ENCODE measurements at regions not wholly inside any gene's neighbourhood (a gene's known extent, or its start where the extent isn't known, plus 50 kb on each side); places are given as distances from the start of the nearest gene placed in this dataset.

- TF ChIP-seq CTCF (IDR thresholded peaks at IDR 0.05), result no peak
- no peak for TF ChIP-seq POLR2A (IDR thresholded peaks at IDR 0.05)
Observed at GRCh38 chr12:67586951-67587350, 61.6 kb upstream of the DYRK2 start.

Data from tibial nerve (tissue), 3 donors.